Superior temporal gyrus (tissue), 1 donor: ENCODE measurements at regions not wholly inside any gene's neighbourhood (a gene's known extent, or its start where the extent isn't known, plus 50 kb on each side); places are given as distances from the start of the nearest gene placed in this dataset.
"Not testable (repeated sequence)": the region's sequence is repeated elsewhere in the genome, so short reads cannot be mapped to it uniquely, and the experiment has no call there.

Experiments used
- DNase-seq: peaks from one replicate; pipeline ENCODE4 v3.0.0-alpha.2; 2016; ENCODE audit errors: extremely low spot score

DNA sequence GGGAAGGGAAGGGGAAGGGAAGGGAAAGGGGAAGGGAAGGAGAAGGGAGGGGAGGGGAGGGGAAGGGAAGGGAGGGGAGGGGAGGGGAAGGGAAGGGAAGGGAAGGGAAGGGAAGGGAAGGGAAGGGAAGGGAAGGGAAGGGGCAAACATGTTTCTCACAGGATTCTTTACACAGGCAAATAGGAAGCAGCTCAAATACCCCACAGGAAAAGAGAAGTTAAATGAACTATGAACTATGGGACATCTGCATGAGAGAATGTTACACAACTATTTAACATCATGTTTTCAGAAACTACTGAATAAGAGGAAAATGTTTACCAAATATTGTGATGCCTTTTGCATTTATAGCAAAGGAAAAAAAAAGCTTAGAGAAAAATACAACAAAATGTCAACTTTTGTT is 125.4 kb upstream of the SLC30A5 start:
- DNase-seq: no peak

DNA sequence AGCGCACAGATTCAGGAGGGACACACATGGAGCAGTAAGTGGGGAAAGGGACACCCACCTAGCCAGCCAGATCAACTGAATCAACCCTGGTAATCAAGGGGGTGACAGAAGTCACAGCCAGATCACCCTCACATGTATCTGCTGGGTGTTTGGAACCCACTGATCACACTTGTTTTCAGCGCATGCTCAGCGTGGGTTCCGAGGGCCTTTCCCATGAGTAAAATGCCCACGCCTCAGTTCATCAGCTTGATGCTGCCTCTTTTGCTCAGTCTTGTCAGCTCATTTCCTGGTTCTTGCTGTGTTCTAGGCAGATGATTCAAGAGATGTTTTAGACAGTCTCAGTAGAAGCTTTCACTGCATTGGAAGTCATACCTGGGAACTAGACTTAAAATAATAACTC is 123.2 kb upstream of the SLC30A5 start:
- no peak for DNase-seq

DNA sequence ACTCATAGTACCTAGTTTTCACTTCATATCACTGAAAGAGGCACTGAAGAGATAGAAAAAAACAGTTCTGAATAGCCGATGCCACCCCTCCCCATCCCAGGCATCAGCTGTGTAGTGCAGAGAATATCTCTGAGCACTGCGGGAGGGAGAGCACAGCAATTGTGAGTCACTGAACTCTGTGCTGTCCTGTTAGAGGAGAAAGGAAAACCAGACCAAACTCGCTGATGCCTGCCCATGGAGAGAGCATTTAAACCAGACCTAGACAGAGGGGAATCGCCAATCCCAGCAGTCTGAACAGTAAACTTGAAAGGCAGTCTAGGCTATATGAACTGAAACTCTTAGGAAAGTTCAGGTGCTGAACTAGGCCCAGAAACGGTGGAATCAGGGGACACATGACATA is 120.1 kb upstream of the SLC30A5 start:
- no peak for DNase-seq

DNA sequence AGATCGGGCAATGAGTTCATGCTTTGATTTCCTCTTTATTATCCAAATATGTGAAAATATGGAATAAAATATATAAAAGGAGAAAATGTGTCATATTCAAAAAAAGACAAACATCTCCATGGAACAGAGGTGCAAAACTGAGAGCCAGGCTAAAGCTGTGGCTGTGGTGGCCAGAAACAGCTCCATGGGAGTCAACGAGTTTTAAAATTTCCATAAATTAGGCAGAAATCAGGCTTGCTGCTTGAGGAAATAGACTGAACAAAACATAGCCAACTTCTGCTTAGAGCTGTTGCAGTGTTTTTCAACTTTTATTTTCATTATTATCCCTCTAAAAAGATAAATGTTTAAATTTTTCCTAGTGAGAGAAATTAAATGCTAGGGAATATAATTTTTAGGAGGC is 110.8 kb upstream of the SLC30A5 start:
- DNase-seq: no peak

DNA sequence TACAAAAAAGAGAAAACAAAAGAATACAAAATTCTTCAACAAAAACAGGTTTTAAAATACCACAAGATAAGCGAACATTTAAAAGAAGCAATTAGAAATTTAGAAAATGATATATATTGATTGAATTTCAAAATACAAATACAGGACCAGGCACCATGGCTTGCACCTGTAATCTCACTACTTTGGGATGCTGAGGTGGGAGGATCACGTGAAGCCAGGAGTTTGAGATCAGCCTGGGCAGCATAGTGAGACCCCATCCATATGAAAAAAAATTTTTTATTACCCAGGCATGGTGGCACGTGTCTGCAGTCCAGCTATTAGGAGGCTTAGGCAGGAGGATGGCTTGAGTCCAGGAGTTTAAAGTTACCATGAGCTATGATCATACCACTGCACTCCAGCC is 109.9 kb upstream of the SLC30A5 start:
- no peak for DNase-seq

DNA sequence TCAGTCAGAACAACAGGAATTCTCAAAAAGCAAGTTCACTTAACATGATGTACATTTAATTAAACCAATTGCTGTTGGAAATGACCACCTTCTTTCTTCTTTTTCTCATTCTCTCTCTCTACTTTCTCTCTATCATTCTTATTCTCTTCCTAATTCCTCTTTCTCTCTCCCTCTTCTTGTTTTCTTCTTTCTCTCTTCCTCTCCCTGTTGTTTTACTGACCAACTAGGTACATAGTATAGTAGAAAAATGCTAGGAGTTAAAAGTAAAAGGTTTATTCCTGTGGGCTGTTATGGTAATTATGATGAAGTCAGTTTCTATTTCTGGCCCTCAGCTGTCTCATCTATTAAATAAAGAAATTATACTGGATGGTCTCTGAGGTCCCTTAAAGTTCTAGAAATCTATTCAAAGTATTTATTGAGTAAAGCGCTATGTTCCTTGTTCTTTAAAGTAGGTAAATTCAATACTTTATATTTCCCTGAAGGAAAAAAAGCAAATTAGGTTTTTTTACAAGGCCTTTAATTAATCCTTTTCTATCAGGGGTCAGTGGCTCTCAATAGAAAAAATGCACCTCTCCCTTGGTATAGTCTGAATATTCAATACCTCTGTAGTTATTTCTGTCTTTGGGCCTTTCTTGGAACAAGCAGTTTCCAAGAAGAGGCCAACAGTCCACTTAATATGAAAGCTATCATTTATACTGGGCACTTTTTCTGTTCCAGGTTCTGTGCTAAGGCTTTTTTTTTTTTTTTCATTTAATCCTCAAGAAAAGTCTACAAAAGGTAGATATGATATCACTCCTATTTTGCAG is 102.3 kb upstream of the SLC30A5 start:
- no peak for DNase-seq

DNA sequence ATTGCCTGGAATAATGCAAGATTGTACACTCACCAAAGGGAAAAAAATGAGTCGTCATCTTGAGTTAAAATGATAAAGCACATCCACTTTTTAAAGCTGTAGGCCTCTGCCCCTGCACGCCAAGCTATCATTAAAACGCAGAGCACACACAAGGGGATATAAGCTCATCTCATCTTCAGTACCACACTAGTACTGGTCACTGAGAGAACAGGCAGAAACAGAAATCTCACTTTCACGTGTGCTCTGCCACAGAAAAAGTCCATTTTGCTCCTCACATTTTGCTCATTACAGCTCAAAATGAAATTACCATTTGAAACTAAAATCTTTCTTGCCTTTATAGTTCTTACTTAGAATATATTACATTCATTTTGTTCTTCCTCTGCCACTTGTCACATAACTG is 99.2 kb upstream of the SLC30A5 start:
- no peak for DNase-seq

DNA sequence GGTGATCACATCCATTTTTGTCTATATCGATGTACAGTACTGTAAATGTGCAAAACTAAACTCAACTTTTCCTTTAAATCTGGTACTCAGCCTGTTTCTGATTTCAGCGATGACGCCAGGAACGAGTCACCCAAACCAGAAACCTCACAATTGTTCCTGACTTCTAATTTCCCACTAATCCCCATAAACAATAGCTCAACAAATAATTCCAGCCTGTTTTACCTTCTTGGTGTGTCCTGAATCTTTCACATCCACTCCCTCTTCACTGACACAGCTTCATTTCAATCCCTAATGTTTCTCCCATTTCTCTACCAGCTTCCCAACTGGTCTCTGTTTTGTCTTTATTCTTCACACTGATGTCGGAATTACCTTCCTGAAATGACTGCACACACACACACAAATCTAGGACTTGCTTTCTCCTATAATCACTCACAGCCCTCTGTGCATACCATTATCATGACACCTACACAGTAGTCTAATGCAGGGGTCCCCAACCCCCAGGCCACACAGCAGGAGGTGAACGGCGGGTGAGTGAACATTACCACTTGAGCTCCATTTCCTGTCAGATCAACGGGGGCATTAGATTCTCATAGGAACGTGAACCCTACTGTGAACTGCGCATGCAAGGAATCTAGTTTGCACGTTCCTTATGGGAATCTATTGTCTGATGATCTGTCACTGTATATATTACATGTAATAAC is 97.8 kb upstream of the SLC30A5 start:
- no peak for DNase-seq

DNA sequence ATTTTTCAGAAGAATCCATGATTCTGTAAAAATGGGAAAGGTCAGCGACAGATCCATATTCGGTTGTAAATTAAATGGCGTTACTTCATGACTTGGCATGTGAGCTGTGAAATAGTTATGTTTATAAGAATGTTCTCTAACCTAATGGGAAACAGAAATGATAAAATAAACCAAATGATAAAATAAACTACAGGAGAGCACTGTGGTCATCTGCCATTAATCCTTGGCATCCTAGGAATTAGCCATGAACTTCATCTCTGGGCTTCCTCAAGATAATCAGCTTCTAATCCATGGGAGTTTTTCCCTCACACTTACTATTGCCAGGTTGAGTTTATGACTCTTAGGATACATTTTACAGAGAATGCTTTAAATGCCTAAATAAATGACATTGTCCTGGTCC is 94.6 kb upstream of the SLC30A5 start:
- DNase-seq: no peak

DNA sequence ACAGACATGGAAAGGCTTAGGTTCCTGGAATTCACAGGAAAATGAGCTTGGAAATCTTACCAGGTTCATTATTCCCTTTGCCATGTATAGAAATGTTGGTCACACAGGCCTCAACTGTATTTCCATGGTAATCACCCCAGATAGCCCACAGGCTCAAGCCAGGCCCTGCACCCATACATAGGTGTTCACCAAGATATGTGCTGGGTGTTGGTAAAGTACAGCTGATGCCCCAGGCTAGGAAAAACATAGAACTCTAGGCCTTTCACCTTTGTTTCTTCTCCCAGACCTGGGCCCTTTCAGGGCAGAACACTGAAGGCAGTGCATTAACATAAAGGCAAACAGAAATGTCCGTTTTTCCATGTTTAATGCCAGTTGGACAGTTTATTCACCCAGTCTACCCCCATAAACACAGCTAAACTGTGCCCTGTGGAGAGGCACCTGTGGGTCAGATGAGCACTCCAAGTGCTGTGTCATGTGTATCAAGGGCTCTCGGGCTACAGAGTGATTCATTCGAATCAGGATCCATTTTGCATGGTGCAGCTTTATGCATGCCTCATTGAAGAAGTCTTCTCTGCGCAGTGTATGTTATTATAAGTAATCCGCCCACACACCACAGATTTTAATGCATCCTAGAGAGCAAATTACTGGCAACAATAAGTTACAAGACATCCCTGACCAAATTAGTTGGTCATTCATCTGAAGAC is 93.4 kb upstream of the SLC30A5 start:
- DNase-seq: no peak

DNA sequence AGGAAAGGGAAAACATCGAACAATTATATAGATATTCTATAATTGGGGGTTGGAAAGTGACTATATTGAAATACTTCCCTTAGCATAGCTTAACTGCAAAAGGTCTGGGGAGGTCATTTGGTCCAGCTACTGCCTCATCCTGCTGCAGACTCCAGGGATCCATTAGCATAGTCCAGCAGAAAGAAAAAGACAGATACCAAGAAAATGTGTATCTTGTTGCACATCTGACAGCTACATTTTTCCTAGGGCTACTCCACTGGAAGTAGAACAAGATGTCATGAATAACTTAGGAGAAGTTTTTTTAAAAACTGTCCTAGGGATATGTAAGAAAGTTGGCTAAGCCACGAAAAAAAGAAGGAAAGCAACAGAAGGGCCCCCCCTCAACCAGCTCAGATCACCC is 92.9 kb upstream of the SLC30A5 start:
- no peak for DNase-seq

DNA sequence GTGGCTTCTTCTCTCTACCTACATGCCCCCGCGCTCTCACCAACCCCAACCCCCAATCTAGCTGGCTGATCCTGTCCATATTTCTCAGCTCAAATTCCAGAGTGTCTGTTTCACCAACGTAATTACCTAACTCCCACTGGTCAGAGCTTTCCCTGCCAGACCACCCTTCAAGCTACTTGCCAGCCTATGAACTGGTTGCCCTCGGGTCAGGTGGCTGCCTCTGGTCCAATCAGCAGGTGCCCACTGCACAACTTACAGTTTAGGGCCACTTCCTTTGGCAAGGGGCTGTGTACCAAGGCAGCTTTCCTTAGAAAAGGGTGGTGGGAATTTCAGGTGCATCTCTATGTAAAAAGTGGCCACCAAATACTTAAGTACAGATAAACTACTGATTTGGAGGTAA is 92.2 kb upstream of the SLC30A5 start:
- DNase-seq: no peak

DNA sequence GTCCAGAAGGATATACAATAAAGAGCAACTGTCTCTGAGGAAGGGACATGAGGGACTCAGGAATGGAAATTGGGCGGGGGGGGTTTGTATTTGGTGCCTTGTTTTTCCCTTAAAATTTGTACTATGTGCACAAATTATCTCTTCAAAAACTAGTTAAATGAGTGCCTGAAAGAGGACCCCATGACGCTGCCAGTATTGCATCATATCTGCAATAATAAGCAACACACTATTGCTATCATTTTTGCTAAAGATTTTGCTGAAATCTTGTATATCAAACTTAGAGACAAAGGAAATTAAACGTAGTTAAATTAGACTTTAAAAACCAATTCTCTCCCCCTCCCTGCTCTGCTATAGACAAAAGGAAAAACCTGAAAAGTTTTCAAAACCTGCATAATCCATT is 89.7 kb upstream of the SLC30A5 start:
- DNase-seq: no peak

DNA sequence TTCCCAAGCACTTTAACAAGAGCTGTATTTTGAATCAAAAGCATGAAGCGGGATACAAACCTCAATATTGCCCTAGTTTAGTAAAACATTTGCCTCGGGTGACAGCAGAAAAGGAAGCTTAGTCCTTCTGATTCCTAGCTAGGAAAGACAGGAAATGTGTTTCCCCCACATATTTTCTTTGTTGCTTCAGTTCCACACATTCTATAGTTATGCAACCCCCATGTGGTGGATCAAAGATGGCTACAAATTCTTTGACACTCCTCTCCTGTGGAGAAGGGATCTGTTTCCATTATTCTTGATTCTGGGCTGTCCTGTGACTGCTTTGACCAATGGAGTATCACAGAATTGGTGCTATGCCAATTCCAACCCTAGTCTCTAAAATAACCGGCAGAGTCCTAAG is 89.1 kb upstream of the SLC30A5 start:
- DNase-seq: no peak

DNA sequence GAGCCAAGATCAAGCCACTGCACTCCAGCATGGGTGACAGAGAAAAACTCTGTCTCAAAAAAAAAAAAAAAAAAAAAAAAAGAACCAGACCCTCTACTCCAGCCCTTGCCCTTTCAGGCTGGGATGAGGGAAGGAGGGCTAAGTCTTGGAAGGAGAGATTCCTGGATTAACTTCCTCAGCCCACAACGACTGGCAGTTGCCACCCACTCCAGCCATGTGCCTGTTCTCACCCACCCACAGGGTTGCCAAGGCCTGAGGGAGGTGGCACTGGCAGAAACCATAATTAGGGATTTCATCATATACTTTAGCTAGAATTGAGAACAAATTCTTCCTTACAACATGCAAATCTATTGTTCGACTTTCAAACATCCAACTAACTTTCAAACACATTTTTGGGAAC is 87.8 kb upstream of the SLC30A5 start:
- DNase-seq: peak; percentile 61

DNA sequence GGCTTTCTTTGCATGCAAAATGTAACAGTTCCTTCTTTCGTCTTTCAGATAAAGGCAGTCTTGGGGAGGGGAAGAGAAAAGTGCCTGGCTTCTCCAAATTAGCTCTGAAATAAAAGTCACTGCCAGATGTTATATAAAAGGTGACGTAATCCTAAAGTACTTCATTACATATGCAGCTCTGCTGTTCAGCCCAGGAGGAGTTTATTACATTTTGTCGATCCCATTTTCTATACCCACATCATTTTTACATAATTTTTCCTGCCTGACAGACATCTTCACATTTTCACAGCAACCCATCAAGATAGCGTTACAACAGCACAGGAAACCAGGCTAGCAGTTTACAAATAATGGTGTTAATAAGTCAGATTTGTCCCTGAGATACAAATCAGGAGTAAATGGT is 86.7 kb upstream of the SLC30A5 start:
- peak; percentile 81 for DNase-seq

DNA sequence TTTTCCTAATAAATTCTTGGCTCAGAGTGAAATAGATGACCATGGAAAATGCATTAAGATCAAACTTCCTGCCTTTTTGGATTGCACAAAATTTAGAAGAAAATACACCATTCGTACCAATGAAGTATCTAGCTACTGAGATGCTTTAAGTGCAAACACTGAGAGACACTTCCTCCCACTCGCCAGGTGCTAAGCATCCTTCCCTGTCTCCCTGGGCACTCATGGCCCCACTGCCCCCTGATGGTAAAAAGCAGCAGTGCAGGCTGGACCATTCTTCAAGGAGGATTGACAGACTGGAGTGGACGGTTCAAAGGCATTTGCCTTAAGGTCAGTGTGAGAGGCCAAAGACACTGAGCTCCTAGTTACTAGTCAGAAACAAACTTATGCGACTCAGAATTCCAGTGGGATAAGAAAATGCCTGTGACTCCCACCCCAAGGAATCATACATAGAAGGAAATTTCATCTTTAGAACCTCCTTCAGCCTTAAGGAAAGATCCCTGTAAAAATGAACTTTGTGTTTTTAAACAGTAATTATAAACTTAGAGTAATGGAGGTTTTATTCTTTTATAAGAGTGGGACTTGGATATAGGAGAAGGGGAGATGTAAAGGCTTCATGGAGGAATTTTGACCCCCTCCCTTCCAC is 86.0 kb upstream of the SLC30A5 start:
- peak; percentile 87 for DNase-seq

DNA sequence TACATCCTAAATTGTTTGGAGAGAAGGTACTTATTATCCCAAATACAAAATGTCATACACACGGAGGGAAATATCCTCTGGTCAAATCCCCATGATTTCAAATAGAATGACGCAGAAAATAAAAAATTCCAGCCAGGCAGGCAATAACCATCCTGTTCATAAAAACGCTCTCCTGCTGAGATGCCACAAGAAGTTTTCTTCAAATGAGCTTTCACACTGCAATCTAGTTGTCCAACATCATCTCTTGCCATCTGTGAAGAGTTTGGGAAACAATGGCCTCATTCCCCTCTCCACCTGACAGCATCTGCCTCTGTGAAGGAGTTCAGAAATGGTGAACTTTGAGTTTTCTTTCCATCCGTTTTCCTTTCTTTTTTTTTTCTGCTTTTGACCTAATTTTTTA is 83.3 kb upstream of the SLC30A5 start:
- DNase-seq: no peak

DNA sequence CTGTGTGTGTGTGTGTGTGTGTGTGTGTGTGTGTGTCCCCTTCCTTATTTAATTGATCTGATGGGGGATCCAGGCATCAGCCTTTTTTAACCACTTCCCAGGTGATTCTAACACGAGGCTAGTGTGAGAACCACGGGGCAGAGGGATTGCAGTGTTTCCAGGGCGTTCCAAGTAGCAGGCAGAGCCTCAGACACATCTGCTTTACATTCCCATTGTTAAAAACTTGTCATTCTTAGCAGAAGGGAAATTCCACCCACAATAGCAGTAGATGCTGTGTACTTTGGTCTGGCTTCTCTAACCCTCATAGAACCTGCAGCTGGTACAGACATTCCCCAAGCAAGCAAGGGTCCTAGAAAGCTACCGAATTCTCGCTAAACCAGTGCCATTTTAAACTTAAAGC is 81.9 kb upstream of the SLC30A5 start:
- DNase-seq: no peak

DNA sequence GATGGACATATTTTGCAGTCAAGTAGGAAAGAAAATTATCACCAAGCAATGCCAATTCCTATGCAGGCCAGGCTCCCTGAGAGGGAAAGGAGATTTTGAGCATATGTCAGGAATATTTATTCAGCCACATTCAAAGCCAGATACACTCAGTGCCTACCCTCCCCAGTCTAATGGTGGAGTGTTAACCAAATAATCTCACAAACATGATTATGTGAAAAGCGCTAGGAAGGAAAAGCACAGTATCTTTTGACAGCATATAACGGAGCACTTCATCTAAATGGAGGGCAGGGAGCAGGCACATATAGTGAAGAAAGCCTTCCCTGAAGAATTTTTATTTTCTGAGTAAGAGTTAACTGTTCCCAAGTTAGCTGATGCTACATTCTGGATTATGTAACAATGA is 80.3 kb upstream of the SLC30A5 start:
- DNase-seq: no peak

DNA sequence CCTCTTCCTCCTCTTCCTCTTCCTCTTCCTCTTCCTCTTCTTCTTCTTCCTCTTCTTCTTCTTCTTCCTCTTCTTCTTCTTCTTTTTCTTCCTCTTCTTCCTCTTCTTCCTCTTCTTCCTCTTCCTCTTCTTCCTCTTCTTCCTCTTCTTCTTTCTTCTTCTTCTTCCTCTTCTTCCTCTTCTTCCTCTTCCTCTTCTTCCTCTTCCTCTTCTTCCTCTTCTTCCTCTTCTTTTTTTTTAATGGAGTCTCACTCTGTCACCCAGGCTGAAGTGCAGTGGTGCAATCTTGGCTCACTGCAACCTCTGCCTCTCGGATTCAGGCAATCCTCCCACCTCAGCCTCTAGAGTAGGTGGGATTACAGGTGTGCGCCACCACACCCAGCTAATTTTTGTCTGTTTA is 79.8 kb upstream of the SLC30A5 start:
- not testable (repeated sequence) for DNase-seq

DNA sequence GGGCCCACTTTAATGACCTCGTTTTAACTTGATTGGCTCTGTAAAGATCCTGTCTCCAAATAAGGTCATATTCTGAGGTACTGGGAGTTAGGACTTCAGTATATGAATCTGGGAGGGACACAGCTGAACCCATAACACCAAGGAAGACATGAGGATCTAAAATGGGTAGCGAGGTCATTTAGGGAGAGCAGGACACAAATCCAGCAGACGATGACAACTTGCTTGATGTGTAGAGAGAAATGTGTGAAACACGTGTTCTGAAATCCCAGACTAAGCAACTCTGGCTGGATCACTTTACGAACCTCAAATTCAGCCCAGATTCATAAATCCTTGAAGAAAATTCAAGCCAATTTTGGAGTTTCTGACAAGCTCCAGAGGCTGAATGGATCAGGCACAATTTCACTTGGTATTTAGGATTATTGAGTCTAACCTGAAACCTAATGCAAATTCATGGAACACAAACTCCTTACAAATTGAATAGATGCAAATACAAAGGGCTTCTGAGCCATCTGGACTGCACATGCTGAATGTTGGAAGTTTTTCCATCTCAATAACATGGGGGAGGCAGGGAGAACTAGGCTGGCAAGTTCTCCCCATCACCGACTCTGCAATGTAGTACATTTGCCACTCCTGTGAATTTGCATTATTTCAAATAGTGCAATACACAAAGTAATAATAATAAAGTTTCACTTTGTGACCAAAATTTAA is 74.0 kb upstream of the SLC30A5 start:
- DNase-seq: no peak
